ENCODE measurements at regions not wholly inside any gene's neighbourhood (a gene's known extent, or its start where the extent isn't known, plus 50 kb on each side); places are given as distances from the start of the nearest gene placed in this dataset.

DNA sequence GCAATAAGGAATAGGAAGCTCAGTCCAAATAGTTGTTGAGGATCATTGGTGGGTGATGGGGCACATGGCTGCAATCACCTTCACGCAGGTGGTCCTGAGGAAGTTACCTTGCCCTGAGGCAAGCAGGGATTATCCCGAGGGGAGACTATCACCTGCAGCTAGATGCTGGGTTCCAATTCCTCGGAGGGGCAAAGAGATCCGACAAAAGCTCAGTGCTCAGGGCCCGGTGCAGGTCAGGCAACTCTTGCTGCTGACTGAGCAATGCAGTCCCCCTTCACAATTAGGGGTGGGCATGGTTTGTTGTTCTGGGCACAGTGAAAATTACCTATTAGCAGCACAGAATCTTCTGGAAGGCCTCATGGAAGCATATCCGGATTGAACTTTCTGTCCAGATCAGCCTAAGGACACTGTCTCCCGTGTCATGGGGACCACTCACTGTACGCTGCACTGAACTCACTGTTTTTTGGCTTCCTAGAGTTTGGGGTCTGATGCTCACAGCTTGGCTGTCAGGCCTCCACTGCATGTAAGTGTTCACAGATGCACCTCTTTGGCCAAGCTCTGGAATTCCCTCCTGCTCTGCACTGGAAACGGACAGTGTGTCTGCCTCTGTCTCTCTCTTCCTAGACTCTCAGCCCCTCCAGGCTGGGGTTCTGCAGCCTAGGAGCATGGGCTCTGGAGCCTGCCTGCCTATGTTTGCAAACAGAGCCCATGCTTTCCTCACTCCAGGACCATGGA, 372.7 kb downstream of the ZNF536 start:
- TF ChIP-seq, protein P1, sequence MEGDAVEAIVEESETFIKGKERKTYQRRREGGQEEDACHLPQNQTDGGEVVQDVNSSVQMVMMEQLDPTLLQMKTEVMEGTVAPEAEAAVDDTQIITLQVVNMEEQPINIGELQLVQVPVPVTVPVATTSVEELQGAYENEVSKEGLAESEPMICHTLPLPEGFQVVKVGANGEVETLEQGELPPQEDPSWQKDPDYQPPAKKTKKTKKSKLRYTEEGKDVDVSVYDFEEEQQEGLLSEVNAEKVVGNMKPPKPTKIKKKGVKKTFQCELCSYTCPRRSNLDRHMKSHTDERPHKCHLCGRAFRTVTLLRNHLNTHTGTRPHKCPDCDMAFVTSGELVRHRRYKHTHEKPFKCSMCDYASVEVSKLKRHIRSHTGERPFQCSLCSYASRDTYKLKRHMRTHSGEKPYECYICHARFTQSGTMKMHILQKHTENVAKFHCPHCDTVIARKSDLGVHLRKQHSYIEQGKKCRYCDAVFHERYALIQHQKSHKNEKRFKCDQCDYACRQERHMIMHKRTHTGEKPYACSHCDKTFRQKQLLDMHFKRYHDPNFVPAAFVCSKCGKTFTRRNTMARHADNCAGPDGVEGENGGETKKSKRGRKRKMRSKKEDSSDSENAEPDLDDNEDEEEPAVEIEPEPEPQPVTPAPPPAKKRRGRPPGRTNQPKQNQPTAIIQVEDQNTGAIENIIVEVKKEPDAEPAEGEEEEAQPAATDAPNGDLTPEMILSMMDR (conservative IDR thresholded peaks at IDR 0.05; ENCODE audit: low read length) = no peak
- TF ChIP-seq EZH2phosphoT487 (IDR thresholded peaks at IDR 0.05; ENCODE audit: borderline replicate concordance, low read depth, low read length) = no peak
